Endothelial cell (in vitro differentiated cells): ENCODE measurements at regions not wholly inside any gene's neighbourhood (a gene's known extent, or its start where the extent isn't known, plus 50 kb on each side); places are given as distances from the start of the nearest gene placed in this dataset.

Experiments used
- DNase-seq: peaks from one replicate; pipeline ENCODE4 v3.0.0; 2021; ENCODE audit warnings: low spot score
- H3K27ac Mint-ChIP-seq: one replicate; pipeline ENCODE4 v1.8.0; 2021; ENCODE audit warnings: mixed read lengths, inconsistent platforms; ENCODE audit not compliant: unreplicated experiment
- H3K27me3 Mint-ChIP-seq: one replicate; pipeline ENCODE4 v1.8.0; 2021; ENCODE audit warnings: mild to moderate bottlenecking, moderate library complexity, mixed read lengths, inconsistent platforms; ENCODE audit not compliant: unreplicated experiment
- H3K36me3 Mint-ChIP-seq: one replicate; pipeline ENCODE4 v1.8.0; 2021; ENCODE audit warnings: mild to moderate bottlenecking, low read depth, mixed read lengths, inconsistent platforms; ENCODE audit not compliant: unreplicated experiment
- H3K4me1 Mint-ChIP-seq: one replicate; pipeline ENCODE4 v1.8.0; 2021; ENCODE audit warnings: mild to moderate bottlenecking, mixed read lengths, inconsistent platforms; ENCODE audit not compliant: unreplicated experiment
- H3K4me3 Mint-ChIP-seq: one replicate; pipeline ENCODE4 v1.8.0; 2021; ENCODE audit warnings: mild to moderate bottlenecking, mixed read lengths, inconsistent platforms; ENCODE audit not compliant: unreplicated experiment
- H3K9me3 Mint-ChIP-seq: one replicate; pipeline ENCODE4 v1.8.0; 2021; ENCODE audit warnings: mixed read lengths, inconsistent platforms; ENCODE audit not compliant: unreplicated experiment
- CTCF ChIP-seq: fragments of 200-600 bp; sonication (generic); IDR thresholded peaks from one replicate; pipeline ENCODE4 v1.5.0; 2021; ENCODE audit warnings: antibody characterized with exemption; ENCODE audit not compliant: unreplicated experiment

- no peak for TF ChIP-seq CTCF
- DNase-seq, result no peak
- Mint-ChIP-seq H3K9me3 (peaks cover 28% of the 10 kb centered on the region), H3K4me1 (no peaks in the 10 kb centered on the region), H3K27ac (no peak overlapping the region), H3K36me3 (peaks cover 12% of the 10 kb centered on the region), H3K27me3 (peaks cover 2% of the 10 kb centered on the region), H3K4me3 (no peak overlapping the region)
These were observed 540.0 kb downstream of the TCERG1L start for GRCh38 chr10:130771491-130771946.

GRCh38 chr10:130772056-130772455, 539.5 kb downstream of the TCERG1L start:
- peaks cover 16% of the 10 kb centered on the region for H3K36me3 Mint-ChIP-seq
- H3K27me3 Mint-ChIP-seq, result peaks cover 2% of the 10 kb centered on the region
- H3K4me3 Mint-ChIP-seq, result no peak overlapping the region
- H3K9me3 Mint-ChIP-seq, result peaks cover 32% of the 10 kb centered on the region
- no peaks in the 10 kb centered on the region for H3K4me1 Mint-ChIP-seq
- no peak for TF ChIP-seq CTCF
- DNase-seq, result no peak
- no peak overlapping the region for H3K27ac Mint-ChIP-seq

GRCh38 chr10:130772676-130773075, 538.8 kb downstream of the TCERG1L start:
- no peak overlapping the region for H3K27ac Mint-ChIP-seq
- H3K36me3 Mint-ChIP-seq, result peaks cover 17% of the 10 kb centered on the region
- no peak for TF ChIP-seq CTCF
- DNase-seq, result no peak
- H3K4me3 Mint-ChIP-seq, result no peak overlapping the region
- no peaks in the 10 kb centered on the region for H3K4me1 Mint-ChIP-seq
- peaks cover 34% of the 10 kb centered on the region for H3K9me3 Mint-ChIP-seq
- H3K27me3 Mint-ChIP-seq, result peaks cover 4% of the 10 kb centered on the region

- no peak for TF ChIP-seq CTCF
- H3K4me1 Mint-ChIP-seq, result no peaks in the 10 kb centered on the region
- no peak overlapping the region for H3K27ac Mint-ChIP-seq
- peaks cover 35% of the 10 kb centered on the region for H3K9me3 Mint-ChIP-seq
- DNase-seq, result no peak
- peaks cover 6% of the 10 kb centered on the region for H3K27me3 Mint-ChIP-seq
- peaks cover 13% of the 10 kb centered on the region for H3K36me3 Mint-ChIP-seq
- no peak overlapping the region for H3K4me3 Mint-ChIP-seq
These were observed 537.6 kb downstream of the TCERG1L start for GRCh38 chr10:130773941-130774340.

- peaks cover 6% of the 10 kb centered on the region for H3K27me3 Mint-ChIP-seq
- peaks cover 16% of the 10 kb centered on the region for H3K36me3 Mint-ChIP-seq
- no peak for TF ChIP-seq CTCF
- H3K4me3 Mint-ChIP-seq, result no peak overlapping the region
- peaks cover 40% of the 10 kb centered on the region for H3K9me3 Mint-ChIP-seq
- H3K4me1 Mint-ChIP-seq, result no peaks in the 10 kb centered on the region
- no peak for DNase-seq
- no peak overlapping the region for H3K27ac Mint-ChIP-seq
These were observed 536.6 kb downstream of the TCERG1L start for GRCh38 chr10:130774871-130775270.
